ENCODE measurements at regions not wholly inside any gene's neighbourhood (a gene's known extent, or its start where the extent isn't known, plus 50 kb on each side); places are given as distances from the start of the nearest gene placed in this dataset.

DNA sequence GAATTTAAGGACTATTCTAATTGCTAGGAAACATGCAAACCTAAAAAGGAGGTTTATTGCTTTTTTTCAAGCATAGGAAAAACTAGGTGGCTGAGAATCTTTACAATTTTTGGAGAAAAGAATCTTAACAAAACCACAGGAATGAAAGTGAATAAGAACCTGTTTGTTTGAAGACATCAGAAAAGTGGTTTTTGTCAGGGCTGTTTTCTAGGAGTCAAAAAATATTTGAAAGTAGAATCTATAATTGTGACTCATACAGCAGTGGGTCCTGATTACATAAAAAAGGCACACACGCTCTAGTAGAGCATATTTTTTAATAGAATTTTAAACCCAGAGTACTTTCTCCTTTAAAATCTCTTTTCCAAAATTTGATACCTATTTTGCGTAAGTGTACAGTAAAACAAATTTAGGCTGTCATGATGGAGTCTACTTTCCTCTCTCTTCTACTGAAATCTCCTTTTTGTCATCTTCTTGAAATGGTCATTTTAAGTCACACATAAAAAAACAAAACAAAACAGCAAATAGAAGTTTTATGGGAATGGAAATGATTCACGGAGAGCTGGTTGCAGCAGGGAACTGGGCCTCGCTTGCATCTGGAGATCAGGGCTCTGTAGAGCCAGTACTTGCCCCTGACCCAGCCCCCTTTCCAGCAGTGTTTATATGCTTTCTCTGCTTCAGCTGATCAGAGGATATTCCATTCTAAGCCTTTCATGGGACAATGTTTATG lies 59.1 kb upstream of the PELI1 start:
- WGBS (ENCODE audit: insufficient coverage): 100% methylated on average over 1 of the region's 4 CpGs
- peak overlapping the region in 1 of 2 donors; percentile 59 for H3K27ac ChIP-seq (ENCODE audit: low read length in 2 of 2)
- Mint-ChIP-seq H3K27ac (peak overlapping the region; percentile 89), H3K9me3 (ENCODE audit: insufficient read depth) (peaks cover 2% of the 10 kb centered on the region), H3K4me1 (peaks cover 46% of the 10 kb centered on the region), H3K27me3 (no peaks in the 10 kb centered on the region), H3K4me3 (peak overlapping the region; percentile 84)
- TF ChIP-seq EZH2 (IDR thresholded peaks at IDR 0.05; ENCODE audit: borderline replicate concordance, insufficient read depth, low read depth, low read length, poor library complexity, severe bottlenecking) (no peak), CTCF (IDR thresholded peaks at IDR 0.05) (no peak)
- no peak for DNase-seq
- H3K9me3 ChIP-seq (ENCODE audit: control extremely low read depth in 1 of 3, control insufficient read depth in 2 of 3, insufficient read depth in 1 of 3, low read length in 2 of 3): no peaks in the 10 kb centered on the region
- H2AFZ ChIP-seq (ENCODE audit: insufficient read depth, low read depth, low read length, poor library complexity, severe bottlenecking): no peak overlapping the region
- H3K4me1 ChIP-seq (ENCODE audit: control insufficient read depth in 2 of 2, insufficient read depth in 2 of 2, low read length in 2 of 2): peaks cover 40 to 42% of the 10 kb centered on the region in 2 donors
- peak overlapping the region in 2 of 5 experiments; percentile 33 to 39 for H3K4me3 ChIP-seq (ENCODE audit: control extremely low read depth in 1 of 5, extremely low read depth in 1 of 5, insufficient read depth in 1 of 5, low read depth in 2 of 5, low read length in 4 of 5)
- H3K27me3 ChIP-seq (replicated peaks in 1 of 4; ENCODE audit: control extremely low read depth in 1 of 4, control insufficient read depth in 3 of 4, insufficient read depth in 4 of 4, low read length in 3 of 4): no peaks in the 10 kb centered on the region
- no peaks in the 10 kb centered on the region for H3K79me2 ChIP-seq (ENCODE audit: control insufficient read depth, insufficient read depth, low read length)
- H3K36me3 ChIP-seq (replicated peaks in 1 of 2; ENCODE audit: control extremely low read depth in 1 of 2, control insufficient read depth in 1 of 2, extremely low read depth in 1 of 2, insufficient read depth in 2 of 2, low read length in 1 of 2): no peaks in the 10 kb centered on the region
- intact Hi-C loops (cut with micrococcal nuclease): no loop called here
- H4K20me1 ChIP-seq (ENCODE audit: control insufficient read depth, insufficient read depth, low read length, poor library complexity, severe bottlenecking): no peaks in the 10 kb centered on the region
- ATAC-seq (ENCODE audit: low read depth): no peak
- no peak overlapping the region for H3K9ac ChIP-seq (ENCODE audit: low read length)
- ChIA-PET CTCF (interaction anchor here (1.2 to 1.5 kb wide), 2 partner anchors 25 to 124 kb away, joined by 3 to 4 read pairs; no protein-coding TSS in a partner anchor), POLR2A (interaction anchor here (0.6 to 1.6 kb wide), 4 partner anchors 11 to 1163 kb away, joined by 3 to 8 read pairs (median 4); no protein-coding TSS in a partner anchor)
- H3K4me2 ChIP-seq (replicated peaks; ENCODE audit: low read depth, low read length, poor library complexity, severe bottlenecking): peak overlapping the region; percentile 66

Measured in B cell (primary cell).